GM18520 (cell line): ENCODE measurements at regions not wholly inside any gene's neighbourhood (a gene's known extent, or its start where the extent isn't known, plus 50 kb on each side); places are given as distances from the start of the nearest gene placed in this dataset.
"Not testable (repeated sequence)": the region's sequence is repeated elsewhere in the genome, so short reads cannot be mapped to it uniquely, and the experiment has no call there.

Source experiments
- ATAC-seq: cut with Tn5 transposase; IDR thresholded peaks from one replicate; pipeline ENCODE4 v1.9.1; 2021; ENCODE audit not compliant: unreplicated experiment

DNA sequence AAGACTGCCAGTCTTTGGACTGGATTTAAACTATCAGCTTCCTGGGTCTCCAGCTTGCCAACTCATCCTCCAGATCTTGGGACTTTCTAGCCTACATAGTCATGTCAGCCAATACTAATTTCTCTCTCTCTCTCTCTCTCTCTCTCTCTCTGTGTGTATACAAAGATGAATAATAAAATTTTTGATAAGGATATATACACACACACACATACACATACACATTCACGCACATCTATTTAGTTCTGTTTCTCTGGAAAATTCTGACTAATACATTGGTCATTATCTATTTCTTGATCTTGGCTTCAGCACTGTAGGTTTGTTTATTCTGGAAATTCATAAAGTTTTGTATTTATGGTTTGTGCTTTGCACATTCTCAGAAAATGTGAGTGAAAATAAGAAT is 1606.2 kb upstream of the NUDT12 start:
- ATAC-seq = no peak

DNA sequence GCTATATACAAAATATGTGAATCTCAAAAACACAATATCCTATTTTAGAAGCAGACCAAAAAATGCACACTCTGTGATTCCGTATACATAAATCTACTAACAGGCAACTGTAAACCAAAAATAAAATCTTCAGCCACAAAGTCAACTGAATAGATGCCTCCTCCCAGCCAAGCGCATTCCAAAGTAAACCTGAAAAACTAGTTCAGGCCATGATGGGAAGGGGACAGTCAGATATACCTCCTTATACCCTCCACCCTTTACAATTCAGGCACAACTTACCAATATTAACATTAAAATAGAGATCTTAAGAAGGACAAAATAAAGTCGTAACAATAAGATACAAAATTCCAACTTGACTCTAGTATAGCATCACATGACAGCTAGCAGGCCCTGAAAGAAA is 1604.5 kb upstream of the NUDT12 start:
- ATAC-seq = no peak

DNA sequence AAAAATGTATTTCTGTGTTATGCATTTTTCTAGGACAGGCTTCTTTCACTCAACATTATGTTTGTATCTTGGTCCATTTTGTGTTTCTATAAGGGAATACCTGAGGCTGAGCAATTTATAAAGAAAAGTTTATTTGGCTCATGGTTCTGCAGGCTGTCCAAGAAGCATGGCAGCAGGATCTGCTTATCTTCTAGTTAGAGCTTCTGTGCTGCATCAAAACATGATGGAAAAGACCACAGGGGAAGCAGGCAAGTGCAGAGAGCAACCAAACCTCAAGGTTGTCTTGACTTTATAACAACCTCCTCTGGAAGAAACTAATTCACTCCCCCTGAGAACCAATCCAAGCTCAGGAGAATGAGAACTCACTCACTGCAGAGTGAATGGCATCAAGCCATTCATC is 1601.0 kb upstream of the NUDT12 start:
- no peak for ATAC-seq

DNA sequence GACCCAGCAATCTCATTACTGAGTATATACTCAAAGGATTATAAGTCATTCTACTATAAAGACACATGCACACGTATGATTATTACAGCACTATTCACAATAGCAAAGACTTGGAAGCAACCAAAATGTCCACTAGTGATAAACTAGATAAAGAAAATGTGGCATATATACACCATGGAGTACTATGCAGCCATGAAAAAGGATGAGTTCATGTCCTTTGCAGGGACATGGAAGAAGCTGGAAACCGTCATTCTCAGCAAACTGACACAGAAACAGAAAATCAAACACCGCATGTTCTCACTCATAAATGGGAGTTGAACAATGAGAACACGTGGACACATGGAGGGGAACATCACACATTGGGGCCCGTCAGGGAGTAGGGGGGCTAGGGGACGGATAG is 1600.0 kb upstream of the NUDT12 start:
- not testable (repeated sequence) for ATAC-seq

DNA sequence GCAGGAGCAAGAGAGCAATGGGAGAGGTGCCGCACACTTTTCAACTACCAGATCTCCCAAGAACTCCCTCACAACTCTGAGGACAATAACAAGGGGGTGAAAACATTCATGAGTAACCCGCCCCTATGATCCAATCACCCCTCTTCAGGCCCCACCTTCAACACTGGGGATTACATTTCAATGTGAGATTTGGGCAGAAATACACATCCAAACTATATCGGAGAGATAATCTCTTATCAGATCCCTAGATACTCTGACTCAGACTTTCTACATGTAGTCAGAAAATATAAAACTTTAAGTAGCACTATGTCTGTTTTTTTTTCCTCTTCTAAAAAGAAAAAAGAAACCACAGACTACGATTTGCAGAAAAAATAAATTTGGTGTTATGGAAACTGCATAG is 1595.9 kb upstream of the NUDT12 start:
- no peak for ATAC-seq

DNA sequence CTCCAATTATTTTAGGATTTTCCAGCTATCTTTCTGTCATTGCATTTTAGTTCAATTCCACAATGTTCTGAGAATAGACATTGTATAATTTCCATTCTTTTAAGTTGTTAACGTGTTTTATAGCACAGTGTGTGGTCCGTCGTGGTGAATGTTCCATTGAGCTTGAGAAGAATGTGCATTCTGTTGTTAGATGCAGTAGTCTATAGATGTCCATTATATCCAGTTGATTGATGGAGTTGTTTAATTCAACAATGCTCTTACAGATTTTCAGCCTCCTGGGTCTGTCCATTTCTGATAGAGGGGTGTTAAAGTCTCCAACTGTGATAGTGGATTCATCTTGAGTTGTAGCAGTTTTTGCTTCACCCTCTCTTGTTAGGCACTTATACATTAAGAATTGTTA is 1587.7 kb upstream of the NUDT12 start:
- no peak for ATAC-seq

DNA sequence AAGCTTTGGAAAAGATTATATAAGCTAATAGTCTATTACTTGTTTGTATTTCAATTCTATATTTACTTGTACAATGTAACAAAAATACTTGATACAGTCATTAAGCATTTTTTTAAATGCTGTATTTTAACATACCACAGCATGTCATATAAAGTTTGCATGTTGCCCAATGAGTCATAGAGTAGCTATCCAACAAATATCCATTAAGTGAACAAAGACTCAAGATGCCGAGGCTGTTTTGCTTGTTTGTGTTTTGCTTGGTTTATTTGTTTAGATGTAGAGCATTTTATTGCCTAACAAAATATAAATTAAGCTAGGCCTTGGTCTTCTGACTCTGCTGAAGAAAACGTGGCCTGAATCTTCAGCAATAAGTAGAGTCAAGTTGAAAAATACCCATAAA is 1584.3 kb upstream of the NUDT12 start:
- no peak for ATAC-seq

DNA sequence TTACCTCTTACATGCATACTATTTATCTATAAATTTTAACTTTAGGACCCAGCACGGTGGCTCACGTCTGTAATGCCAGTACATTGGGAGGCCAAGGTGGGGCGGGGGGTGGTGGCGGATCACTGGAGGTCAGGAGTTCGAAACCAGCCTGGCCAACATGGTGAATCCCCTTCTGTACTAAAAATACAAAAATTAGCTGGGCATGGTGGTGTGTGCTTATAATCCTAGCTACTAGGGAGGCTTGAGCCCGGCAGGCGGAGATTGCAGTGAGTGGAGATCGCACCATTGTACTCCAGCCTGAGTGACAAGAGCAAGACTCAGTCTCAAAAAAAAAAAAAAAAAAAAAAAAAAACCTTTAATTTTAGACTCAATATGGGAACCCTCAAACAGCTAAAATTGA is 1582.6 kb upstream of the NUDT12 start:
- no peak for ATAC-seq

DNA sequence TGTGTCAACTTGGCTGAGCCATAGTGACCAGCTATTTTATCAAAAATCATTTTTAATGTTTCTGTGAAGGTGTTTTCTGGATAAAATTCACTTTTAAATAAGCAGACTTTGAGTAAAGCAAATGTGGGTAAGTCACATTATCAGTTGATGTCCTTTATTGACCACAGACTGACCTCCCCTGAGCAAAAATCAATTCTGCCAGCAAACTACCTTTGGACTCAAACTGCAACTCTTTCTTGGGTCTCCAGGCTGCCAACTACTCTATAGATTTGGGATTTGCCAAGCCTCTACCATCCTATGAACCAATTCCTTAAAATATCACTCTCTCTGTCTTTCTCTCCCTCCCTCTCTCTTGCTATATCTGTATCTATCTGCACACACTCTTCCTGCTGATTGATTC is 1571.7 kb upstream of the NUDT12 start:
- no peak for ATAC-seq

DNA sequence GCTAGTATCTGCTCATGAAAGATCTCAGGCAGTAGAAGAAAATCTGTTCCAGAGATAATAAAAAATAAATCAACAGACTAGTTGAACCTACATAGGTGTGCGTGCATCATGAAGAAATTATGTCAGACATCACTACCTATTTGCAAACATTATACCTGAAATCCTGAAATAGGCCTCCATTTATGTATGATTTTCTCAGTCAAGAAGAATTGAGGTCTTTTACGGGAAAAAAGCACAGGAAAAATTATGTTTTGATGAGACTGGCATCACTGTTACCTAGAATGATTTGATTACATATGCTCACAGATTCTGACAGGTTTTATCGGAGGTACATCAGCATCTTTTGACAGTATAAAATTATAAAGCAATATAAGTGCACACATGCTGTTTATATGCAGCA is 1570.5 kb upstream of the NUDT12 start:
- ATAC-seq = no peak

DNA sequence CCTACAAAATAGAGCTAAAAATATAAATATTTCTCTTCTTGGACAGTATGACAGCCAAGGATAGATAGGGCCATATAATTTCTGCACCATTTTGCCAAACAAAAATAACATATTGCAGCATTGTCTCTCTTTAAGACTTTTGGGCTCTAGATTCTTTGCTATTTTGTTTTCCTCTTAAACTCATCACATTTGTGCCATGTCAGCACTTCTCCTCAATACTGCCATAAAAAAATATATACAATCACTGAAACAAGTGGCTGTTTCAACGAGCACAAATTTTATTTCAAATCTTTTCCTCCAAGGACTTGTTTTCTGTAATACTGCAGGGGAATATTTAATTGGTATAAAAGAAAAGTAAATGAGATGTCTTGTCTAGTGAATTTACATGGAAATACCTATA is 1570.0 kb upstream of the NUDT12 start:
- ATAC-seq = no peak

DNA sequence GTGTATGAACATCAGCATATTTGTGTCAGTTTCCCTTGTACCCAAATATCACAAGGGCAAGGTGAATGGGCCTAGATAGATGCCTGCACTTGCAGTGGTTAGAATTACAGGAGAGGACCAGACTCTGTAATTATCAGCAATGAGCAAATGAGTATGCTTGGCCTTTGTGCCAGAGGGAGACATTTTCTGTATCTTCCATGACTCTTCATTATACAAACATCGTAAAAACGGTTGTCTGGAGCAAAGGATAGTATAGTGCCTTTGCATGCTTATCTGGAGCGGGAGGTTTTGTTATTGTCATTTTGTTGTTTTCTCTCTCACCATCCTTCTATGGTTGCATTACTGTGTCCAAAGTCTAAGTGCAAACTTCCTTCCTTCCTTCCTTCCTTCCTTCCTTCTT is 1568.5 kb upstream of the NUDT12 start:
- no peak for ATAC-seq

DNA sequence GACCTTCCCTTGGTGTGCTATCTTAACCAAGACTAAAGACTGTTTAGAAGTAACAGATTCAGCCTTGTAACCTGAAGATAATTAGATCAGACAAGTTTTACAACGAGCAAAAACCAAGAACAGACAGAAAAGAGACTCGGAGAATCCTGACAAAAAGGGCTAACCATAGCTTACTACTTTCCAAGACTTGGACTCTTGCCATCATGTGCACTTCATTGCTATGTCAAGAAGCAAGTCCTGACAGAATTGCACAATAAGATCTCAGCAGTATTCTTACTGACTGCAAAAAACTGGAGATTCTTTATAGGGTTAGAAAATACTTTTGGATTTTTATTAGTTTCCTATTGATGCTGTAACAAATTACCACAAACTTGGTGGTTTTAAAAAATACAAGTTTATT is 1539.0 kb upstream of the NUDT12 start:
- ATAC-seq = no peak

DNA sequence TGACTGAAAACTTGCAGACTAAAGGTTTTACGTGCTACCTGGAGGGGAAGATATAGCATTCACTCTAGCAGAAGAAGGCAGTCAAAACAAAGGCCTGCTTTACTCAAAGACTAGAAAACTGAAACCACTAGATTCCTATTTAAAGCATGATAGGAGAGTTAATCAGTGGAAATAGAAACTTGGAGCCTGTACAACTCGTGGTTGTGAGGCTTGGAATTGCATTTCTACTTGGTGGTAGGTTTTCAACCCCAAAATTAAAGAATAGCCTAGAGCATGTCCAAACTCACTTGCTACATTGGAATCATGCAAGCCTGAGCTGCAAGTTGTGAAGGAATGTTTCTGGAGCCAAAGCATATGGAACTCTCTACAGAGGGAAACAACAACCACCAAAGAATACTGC is 1526.4 kb upstream of the NUDT12 start:
- ATAC-seq = no peak

DNA sequence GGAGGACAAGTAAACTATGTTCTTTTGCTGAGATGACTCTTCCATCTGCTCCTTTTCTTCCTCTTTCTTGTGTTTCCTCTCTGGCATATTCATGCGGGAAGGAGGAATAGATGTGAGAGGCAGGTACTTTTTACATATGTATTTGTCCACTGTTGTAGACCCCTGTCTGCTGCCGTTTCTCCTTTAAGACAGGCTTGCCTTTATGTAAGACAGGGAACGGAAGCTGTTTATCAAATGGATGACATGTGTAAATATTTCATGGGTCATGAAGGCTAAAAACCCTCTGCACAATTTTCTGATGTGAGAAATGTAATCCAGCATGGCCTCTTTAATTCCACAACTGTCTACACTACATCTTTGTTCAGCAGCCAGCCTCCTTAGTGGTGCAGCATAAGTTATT is 1525.5 kb upstream of the NUDT12 start:
- no peak for ATAC-seq

DNA sequence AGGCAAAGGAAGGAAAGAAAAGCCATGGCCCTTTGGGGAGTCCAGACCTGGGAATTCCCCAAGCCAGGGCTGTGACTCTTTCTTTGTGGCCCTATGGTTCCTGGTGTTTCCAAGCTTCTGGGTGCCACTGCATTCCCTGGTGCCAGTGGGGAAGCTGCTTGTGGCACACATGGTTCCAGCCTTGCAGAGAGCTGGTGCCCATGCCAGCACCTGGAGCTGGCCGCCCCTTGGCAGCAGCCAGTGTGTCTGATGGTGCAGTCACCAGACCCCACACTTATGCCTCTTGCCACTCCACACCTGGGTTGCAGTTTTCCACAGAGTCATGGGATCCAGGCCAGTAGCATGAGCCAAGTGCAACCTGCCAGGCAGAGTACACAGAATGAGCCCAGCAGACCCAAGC is 1495.3 kb upstream of the NUDT12 start:
- no peak for ATAC-seq

DNA sequence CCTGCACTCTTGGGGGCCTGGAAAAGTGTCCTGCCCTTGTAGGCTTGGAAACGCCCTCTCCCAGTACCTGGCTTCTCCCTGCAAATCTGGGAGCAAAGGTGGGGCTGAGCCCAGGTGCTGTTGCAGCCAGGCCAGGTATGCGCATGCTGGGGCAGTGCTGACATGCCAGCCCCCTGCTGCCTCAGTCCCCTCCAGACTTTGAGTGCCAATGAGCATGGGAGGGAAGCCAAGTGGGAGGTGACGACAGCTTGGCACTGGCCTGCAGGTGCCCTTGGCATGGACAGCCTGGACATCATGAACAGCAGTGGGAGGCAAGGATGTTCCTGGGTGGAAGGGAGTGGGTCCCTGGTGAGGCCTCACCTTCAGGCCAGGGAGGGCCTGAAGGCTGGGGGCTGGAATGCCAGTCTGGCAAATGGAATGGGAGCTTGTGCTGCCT is 1494.4 kb upstream of the NUDT12 start:
- ATAC-seq = no peak

DNA sequence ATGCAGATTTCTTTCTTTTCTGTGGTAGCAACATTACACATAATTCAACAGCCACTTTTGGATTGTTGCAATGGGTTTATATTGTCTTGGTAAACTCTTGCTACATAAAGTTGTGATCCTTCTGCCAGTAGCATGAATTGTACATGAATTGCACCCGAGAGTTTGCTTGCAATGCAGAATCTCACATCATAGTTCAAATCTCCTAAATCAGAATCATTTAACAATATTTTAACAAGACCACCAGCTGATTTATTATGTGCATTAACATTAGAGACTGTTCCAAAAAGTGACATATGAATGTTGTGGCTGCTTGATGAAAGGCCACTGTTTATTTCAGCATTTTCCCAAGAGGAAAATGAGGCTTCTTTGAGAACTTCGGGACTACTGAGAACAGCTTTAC is 1491.8 kb upstream of the NUDT12 start:
- no peak for ATAC-seq

DNA sequence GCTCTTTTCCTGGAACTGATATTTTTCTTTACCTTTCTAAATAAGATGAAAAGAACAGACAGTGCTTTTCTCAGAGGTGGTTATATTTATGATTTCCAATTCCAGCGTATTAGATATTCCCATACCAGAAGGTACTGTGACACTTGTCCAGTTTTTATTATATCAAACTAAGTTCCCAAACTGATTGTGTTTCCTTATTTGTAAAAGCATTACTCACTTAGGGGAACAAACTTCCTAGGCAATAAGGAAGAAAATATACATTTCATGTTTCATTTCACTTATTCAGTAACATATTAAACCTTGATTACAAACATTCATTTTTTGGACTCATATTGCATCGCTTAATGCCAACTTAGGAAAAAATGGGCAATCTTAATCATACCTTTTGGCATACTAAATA is 1480.0 kb upstream of the NUDT12 start:
- ATAC-seq = no peak

DNA sequence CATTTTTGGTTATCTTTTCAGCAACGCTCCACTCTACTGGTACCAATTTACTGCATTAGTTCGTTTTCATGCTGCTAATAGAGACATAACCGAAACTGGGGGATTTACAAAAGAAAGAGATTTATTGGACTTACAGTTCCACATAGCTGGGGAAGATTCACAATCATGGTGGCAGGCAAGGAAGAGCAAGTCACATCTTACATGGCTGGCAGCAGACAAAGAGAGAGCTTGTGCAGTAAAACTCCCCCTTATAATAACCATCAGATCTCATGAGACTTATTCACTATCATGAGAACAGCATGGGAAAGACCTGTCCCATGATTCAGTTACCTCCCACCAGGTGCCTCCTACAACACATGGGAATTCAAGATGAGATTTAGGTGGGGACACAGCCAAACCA is 1474.2 kb upstream of the NUDT12 start:
- ATAC-seq = not testable (repeated sequence)

DNA sequence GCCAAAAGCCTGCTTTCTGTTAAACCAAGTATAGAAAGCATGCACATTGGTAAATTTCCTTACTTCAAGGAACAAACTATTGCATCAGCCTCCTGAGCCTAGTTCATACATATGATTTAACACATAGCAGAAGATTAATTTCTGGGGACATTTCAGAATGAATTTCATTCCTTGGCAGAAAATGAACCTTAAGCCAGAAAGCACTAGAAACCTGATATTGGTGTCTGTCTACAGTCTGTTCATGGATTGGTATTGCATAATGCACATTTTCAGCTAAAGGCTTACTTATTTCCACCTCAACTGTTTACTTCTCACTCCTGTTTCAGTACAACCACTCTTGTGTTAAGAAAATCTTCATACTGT is 1471.8 kb upstream of the NUDT12 start:
- ATAC-seq = no peak

DNA sequence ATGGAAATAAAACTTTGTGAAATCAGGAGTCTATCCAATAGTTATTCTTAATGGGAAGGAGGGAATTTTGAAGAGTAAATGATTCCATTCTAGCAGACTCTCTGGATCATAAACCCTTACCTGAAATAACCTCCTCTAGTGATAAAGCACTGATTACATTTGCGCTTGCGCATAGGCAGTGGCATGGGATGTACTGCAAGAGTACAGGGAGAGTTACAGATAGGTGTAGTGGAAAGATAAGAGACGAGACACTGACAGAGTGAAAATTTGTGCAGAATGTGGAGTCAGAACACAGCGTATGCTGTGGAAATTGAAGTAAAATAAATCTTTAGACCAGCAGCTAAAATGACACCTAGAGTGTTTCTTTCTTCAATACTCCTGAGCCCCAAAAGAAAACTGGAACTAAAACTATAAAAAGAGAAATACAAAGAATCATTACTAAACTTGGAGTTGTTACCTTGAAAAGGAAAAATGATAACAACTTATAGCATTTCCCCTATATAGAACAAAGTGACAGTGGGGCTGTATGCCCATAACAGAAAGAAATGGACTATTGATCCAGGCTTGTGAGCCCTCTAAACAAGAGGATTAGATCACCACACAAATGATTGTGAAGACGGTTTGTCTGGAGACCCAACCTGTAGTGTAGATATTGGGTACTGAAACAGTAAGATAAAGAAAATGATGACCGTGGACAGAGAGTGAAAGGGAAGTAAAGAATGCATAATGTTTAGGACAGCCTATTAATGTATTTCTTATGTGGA is 1471.2 kb upstream of the NUDT12 start:
- no peak for ATAC-seq

DNA sequence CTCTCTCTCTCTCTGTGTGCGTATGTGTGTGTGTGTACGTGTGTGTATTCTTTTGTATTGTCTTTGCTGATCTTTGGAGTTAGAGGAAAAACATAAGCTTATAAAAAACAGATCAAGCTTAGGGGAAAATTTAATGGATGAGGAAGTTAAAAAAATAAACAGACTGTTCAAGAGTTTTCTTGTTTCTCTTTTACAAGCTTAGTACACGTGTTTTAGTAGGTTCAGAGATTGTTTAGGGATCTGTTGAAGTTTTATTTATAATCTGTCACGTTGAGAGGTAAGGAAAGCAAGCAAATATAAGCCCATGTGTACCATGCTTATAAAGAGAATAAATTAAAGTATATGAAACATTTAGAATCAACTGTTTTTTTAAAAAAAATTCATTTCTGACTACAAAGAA is 1470.3 kb upstream of the NUDT12 start:
- no peak for ATAC-seq
